ENCODE measurements at regions not wholly inside any gene's neighbourhood (a gene's known extent, or its start where the extent isn't known, plus 50 kb on each side); places are given as distances from the start of the nearest gene placed in this dataset.
"Not testable (repeated sequence)": the region's sequence is repeated elsewhere in the genome, so short reads cannot be mapped to it uniquely, and the experiment has no call there.

- TF ChIP-seq CTCF (IDR thresholded peaks at IDR 0.05; ENCODE audit: low read depth, low read length, missing control alignments) = no peak
- no peaks in the 10 kb centered on the region for H3K36me3 ChIP-seq (replicated peaks)
- H3K4me3 ChIP-seq (ENCODE audit: low read depth, low read length) = no peak overlapping the region
- H3K27ac ChIP-seq = no peak overlapping the region
- H3K27me3 ChIP-seq (replicated peaks) = no peaks in the 10 kb centered on the region
- in situ Hi-C loops (cut with HindIII; ENCODE audit: low pct_ligation_motif_present, low sequenced_read_pairs) = no loop called here
- no peak for DNase-seq
Observed at GRCh38 chr15:39252134-39252470, 328.8 kb upstream of the THBS1 start.

GRCh38 chr15:39253552-39253951 lies 327.3 kb upstream of the THBS1 start:
- no peak for DNase-seq
- no peaks in the 10 kb centered on the region for H3K27me3 ChIP-seq (replicated peaks)
- in situ Hi-C loops (cut with HindIII; ENCODE audit: low pct_ligation_motif_present, low sequenced_read_pairs) = no loop called here
- no peak for TF ChIP-seq CTCF (IDR thresholded peaks at IDR 0.05; ENCODE audit: low read depth, low read length, missing control alignments)
- H3K36me3 ChIP-seq (replicated peaks) = no peaks in the 10 kb centered on the region
- H3K27ac ChIP-seq = no peak overlapping the region
- no peak overlapping the region for H3K4me3 ChIP-seq (ENCODE audit: low read depth, low read length)

- no peak overlapping the region for H3K27ac ChIP-seq
- no peaks in the 10 kb centered on the region for H3K27me3 ChIP-seq (replicated peaks)
- DNase-seq = no peak
- H3K36me3 ChIP-seq (replicated peaks) = no peaks in the 10 kb centered on the region
- no peak for TF ChIP-seq CTCF (IDR thresholded peaks at IDR 0.05; ENCODE audit: low read depth, low read length, missing control alignments)
- in situ Hi-C loops (cut with HindIII; ENCODE audit: low pct_ligation_motif_present, low sequenced_read_pairs) = no loop called here
- H3K4me3 ChIP-seq (ENCODE audit: low read depth, low read length) = no peak overlapping the region
Observed at GRCh38 chr15:39254181-39254580, 326.7 kb upstream of the THBS1 start.

GRCh38 chr15:39255760-39256159 lies 325.1 kb upstream of the THBS1 start:
- Histone ChIP-seq H3K27me3 (replicated peaks) (no peaks in the 10 kb centered on the region), H3K4me3 (ENCODE audit: low read depth, low read length) (no peak overlapping the region), H3K27ac (no peak overlapping the region), H3K36me3 (replicated peaks) (no peaks in the 10 kb centered on the region)
- no peak for DNase-seq
- in situ Hi-C loops (cut with HindIII; ENCODE audit: low pct_ligation_motif_present, low sequenced_read_pairs) = no loop called here
- TF ChIP-seq CTCF (IDR thresholded peaks at IDR 0.05; ENCODE audit: low read depth, low read length, missing control alignments) = no peak

GRCh38 chr15:39260391-39260790 lies 320.5 kb upstream of the THBS1 start:
- Histone ChIP-seq H3K4me3 (ENCODE audit: low read depth, low read length) (no peak overlapping the region), H3K27me3 (replicated peaks) (no peaks in the 10 kb centered on the region), H3K36me3 (replicated peaks) (no peaks in the 10 kb centered on the region), H3K27ac (no peak overlapping the region)
- in situ Hi-C loops (cut with HindIII; ENCODE audit: low pct_ligation_motif_present, low sequenced_read_pairs) = no loop called here
- no peak for TF ChIP-seq CTCF (IDR thresholded peaks at IDR 0.05; ENCODE audit: low read depth, low read length, missing control alignments)
- DNase-seq = no peak

- Histone ChIP-seq H3K27me3 (replicated peaks) (no peaks in the 10 kb centered on the region), H3K36me3 (replicated peaks) (no peaks in the 10 kb centered on the region), H3K27ac (peak overlapping the region; percentile 46), H3K4me3 (ENCODE audit: low read depth, low read length) (no peak overlapping the region)
- no peak for DNase-seq
- in situ Hi-C loops (cut with HindIII; ENCODE audit: low pct_ligation_motif_present, low sequenced_read_pairs) = no loop called here
- no peak for TF ChIP-seq CTCF (IDR thresholded peaks at IDR 0.05; ENCODE audit: low read depth, low read length, missing control alignments)
Observed at GRCh38 chr15:39260791-39261190, 320.1 kb upstream of the THBS1 start.

GRCh38 chr15:39261397-39262183 lies 319.3 kb upstream of the THBS1 start:
- in situ Hi-C loops (cut with HindIII; ENCODE audit: low pct_ligation_motif_present, low sequenced_read_pairs); H3K4me3 ChIP-seq (ENCODE audit: low read depth, low read length); DNase-seq; H3K27me3 ChIP-seq (replicated peaks); H3K36me3 ChIP-seq (replicated peaks): not testable (repeated sequence)
- H3K27ac ChIP-seq = peak overlapping the region; percentile 62

GRCh38 chr15:39262995-39263772 lies 317.7 kb upstream of the THBS1 start:
- DNase-seq = peak; percentile 43
- H3K36me3 ChIP-seq (replicated peaks); H3K27me3 ChIP-seq (replicated peaks); H3K27ac ChIP-seq; H3K4me3 ChIP-seq (ENCODE audit: low read depth, low read length); in situ Hi-C loops (cut with HindIII; ENCODE audit: low pct_ligation_motif_present, low sequenced_read_pairs): not testable (repeated sequence)

Measured in brain microvascular endothelial cell (primary cell).